ENCODE measurements at regions not wholly inside any gene's neighbourhood (a gene's known extent, or its start where the extent isn't known, plus 50 kb on each side); places are given as distances from the start of the nearest gene placed in this dataset.

- TF ChIP-seq POLR2A (IDR thresholded peaks at IDR 0.05) (no peak), CTCF (IDR thresholded peaks at IDR 0.05) (no peak)
These were observed 195.7 kb upstream of the STEAP1 start for GRCh38 chr7:89958525-89959068.

All from uterus (tissue), 2 donors.